Mesenchymal stem cell (in vitro differentiated cells and primary cell): ENCODE measurements at regions not wholly inside any gene's neighbourhood (a gene's known extent, or its start where the extent isn't known, plus 50 kb on each side); places are given as distances from the start of the nearest gene placed in this dataset.

ENCODE experiments used
- DNase-seq: peaks from one replicate; pipeline ENCODE4 v3.0.0-alpha.2; 2013
- H2AFZ ChIP-seq: one replicate; pipeline ENCODE4 v1.6.1; 2013; ENCODE audit warnings: low read depth, mild to moderate bottlenecking, control low read depth, inconsistent platforms, low read length, moderate library complexity
- H2AK5ac ChIP-seq: 2 replicates; pipeline ENCODE4 v1.6.1; 2013; ENCODE audit warnings: low read length, moderate library complexity, mild to moderate bottlenecking, inconsistent platforms; ENCODE audit not compliant: severe bottlenecking
- H2BK120ac ChIP-seq: one replicate; pipeline ENCODE4 v1.6.1; 2013; ENCODE audit warnings: low read depth, mild to moderate bottlenecking, inconsistent platforms, low read length, moderate library complexity
- H2BK12ac ChIP-seq, 2 experiments: one replicate each; pipeline ENCODE4 v1.6.1; 2013; ENCODE audit warnings: inconsistent platforms in 2 of 2, low read length in 2 of 2, mild to moderate bottlenecking in 2 of 2, moderate library complexity in 2 of 2, control low read depth in 1 of 2
- H2BK15ac ChIP-seq: one replicate; pipeline ENCODE4 v1.6.1; 2013; ENCODE audit warnings: mild to moderate bottlenecking, low read depth, inconsistent platforms; ENCODE audit not compliant: poor library complexity, severe bottlenecking
- H2BK5ac ChIP-seq: 2 replicates; pipeline ENCODE4 v1.6.1; 2013; ENCODE audit warnings: low read depth, mild to moderate bottlenecking, low read length, control low read depth, inconsistent platforms; ENCODE audit not compliant: poor library complexity, severe bottlenecking
- H3K14ac ChIP-seq, 2 experiments: one replicate each; pipeline ENCODE4 v1.6.1; 2013; ENCODE audit warnings: inconsistent platforms in 2 of 2, low read length in 2 of 2, control low read depth in 1 of 2, mild to moderate bottlenecking in 1 of 2, moderate library complexity in 1 of 2
- H3K18ac ChIP-seq, 2 experiments: one replicate each; pipeline ENCODE4 v1.6.1; 2013; ENCODE audit warnings: inconsistent platforms in 2 of 2, low read length in 2 of 2, control low read depth in 1 of 2, low read depth in 1 of 2, mild to moderate bottlenecking in 1 of 2
- H3K23ac ChIP-seq, 2 experiments: one replicate each; pipeline ENCODE4 v1.6.1; 2013; ENCODE audit warnings: inconsistent platforms in 2 of 2, low read length in 2 of 2, mild to moderate bottlenecking in 2 of 2, moderate library complexity in 2 of 2, control low read depth in 1 of 2
- H3K27ac ChIP-seq: 2 replicates; pipeline ENCODE4 v1.5.1; 2013; ENCODE audit warnings: mild to moderate bottlenecking, moderate library complexity, low read length, control low read depth, inconsistent platforms; ENCODE audit not compliant: poor library complexity, severe bottlenecking
- H3K27me3 ChIP-seq, 2 experiments: 2 replicates each; pipeline versions ENCODE4 v1.6.1 to v1.7.0; 2013; ENCODE audit warnings: low read length in 2 of 2, mild to moderate bottlenecking in 2 of 2, moderate library complexity in 2 of 2, control low read depth in 1 of 2, inconsistent platforms in 1 of 2; ENCODE audit not compliant: control insufficient read depth in 1 of 2, insufficient read depth in 1 of 2
- H3K36me3 ChIP-seq, 2 experiments: 2 replicates each; pipeline versions ENCODE4 v1.6.1 to v1.7.0; 2013; ENCODE audit warnings: low read length in 2 of 2, control low read depth in 1 of 2, inconsistent platforms in 1 of 2, low read depth in 1 of 2, mild to moderate bottlenecking in 1 of 2; ENCODE audit not compliant: insufficient read depth in 2 of 2, control insufficient read depth in 1 of 2
- H3K4ac ChIP-seq, 2 experiments: one replicate each; pipeline ENCODE4 v1.6.1; 2013; ENCODE audit warnings: inconsistent platforms in 2 of 2, low read length in 2 of 2, mild to moderate bottlenecking in 2 of 2, moderate library complexity in 2 of 2, control low read depth in 1 of 2, low read depth in 1 of 2
- H3K4me1 ChIP-seq: 2 replicates; pipeline ENCODE4 v1.6.1; 2013; ENCODE audit warnings: low read depth, low read length, control low read depth; ENCODE audit not compliant: control insufficient read depth, insufficient read depth
- H3K4me2 ChIP-seq: 2 replicates; pipeline ENCODE4 v1.6.1; 2013; ENCODE audit warnings: low read length, mild to moderate bottlenecking, inconsistent platforms; ENCODE audit not compliant: poor library complexity, severe bottlenecking
- H3K4me3 ChIP-seq, 2 experiments: 2 replicates each; pipeline versions ENCODE4 v1.5.1 to v1.7.0; 2013; ENCODE audit warnings: low read length in 2 of 2, mild to moderate bottlenecking in 2 of 2, control low read depth in 1 of 2, low read depth in 1 of 2; ENCODE audit not compliant: insufficient read depth in 1 of 2
- H3K79me1 ChIP-seq: replicated peaks from 2 replicates; pipeline ENCODE4 v1.6.1; 2013; ENCODE audit warnings: mild to moderate bottlenecking, control low read depth, low read length, inconsistent platforms; ENCODE audit not compliant: poor library complexity, severe bottlenecking
- H3K9ac ChIP-seq: 2 replicates; pipeline ENCODE4 v1.7.0; 2013; ENCODE audit warnings: mild to moderate bottlenecking, low read length, moderate library complexity
- H3K9me3 ChIP-seq: 2 replicates; pipeline ENCODE4 v1.7.0; 2013; ENCODE audit warnings: mild to moderate bottlenecking, low read length; ENCODE audit not compliant: control insufficient read depth
- H4K8ac ChIP-seq: one replicate; pipeline ENCODE4 v1.6.1; 2013; ENCODE audit warnings: inconsistent platforms, mild to moderate bottlenecking, low read length, moderate library complexity
- H4K91ac ChIP-seq: one replicate; pipeline ENCODE4 v1.6.1; 2013; ENCODE audit warnings: mild to moderate bottlenecking, low read length, inconsistent platforms
- WGBS: methylation state at CpG from one replicate; pipeline ENCODE4 v1.1.7; 2013; ENCODE audit warnings: mixed read lengths; 5-methylcytosine and 5-hydroxymethylcytosine counted together

DNA sequence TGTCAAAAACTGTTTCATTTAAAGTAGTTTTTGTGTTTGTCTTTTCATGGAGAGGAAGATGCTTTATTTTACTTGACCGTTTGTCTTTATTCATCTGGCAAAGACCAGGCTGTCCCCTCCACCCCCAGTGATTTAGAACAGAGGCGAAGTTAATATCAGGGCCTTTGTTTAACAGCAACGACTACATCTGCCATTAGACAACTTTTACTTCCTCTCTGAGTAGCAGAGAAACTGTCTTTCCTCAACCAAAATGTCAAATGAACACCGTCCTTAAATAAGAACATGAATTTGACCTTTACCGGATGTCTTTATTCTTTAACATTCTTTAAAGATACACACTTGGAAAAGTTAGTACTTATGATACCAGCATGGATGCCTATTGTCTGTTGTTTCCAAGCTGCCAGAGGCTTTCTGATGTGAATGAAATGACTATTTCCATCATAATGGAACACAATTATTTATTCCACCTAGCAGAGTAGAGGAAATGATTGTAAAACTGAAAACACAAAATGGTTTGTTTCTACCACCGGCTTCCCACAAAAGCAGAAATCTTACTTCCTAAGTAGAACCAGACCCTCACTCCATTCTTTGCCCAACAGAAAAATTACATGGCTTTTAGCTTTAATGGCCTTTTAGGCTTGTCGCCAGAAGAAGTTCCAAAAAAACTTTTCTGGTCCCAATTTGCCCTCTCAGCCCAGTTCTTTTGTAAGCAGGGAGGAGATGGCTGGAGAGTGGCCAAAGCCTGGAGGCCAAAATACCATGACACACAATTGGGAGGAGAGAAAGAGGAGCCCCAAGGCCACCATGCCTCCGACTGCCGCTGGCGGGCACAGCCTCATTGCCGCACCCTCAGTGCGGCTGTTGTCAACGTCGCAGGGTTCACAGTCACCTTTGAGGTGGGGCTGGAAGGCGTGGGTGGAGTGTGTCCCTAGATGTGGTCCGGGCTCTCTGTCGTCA is 168.5 kb downstream of the TEX36 start:
- H3K27ac ChIP-seq: no peak overlapping the region
- H3K14ac ChIP-seq: no peak overlapping the region
- no peak overlapping the region for H3K4me3 ChIP-seq
- no peak overlapping the region for H3K18ac ChIP-seq
- peaks cover 0 to 10% of the 10 kb centered on the region in 2 experiments for H3K27me3 ChIP-seq
- no peak overlapping the region for H2AK5ac ChIP-seq
- H2BK12ac ChIP-seq: no peak overlapping the region
- no peaks in the 10 kb centered on the region for H3K36me3 ChIP-seq
- DNase-seq: no peak
- H2BK5ac ChIP-seq: no peak overlapping the region
- 72% methylated on average over 15 of the region's 17 CpGs for WGBS
- H2BK120ac ChIP-seq: no peak overlapping the region
- no peak overlapping the region for H3K23ac ChIP-seq
- no peak overlapping the region for H4K8ac ChIP-seq
- no peak overlapping the region for H2BK15ac ChIP-seq
- peaks cover 4% of the 10 kb centered on the region for H3K9me3 ChIP-seq
- no peak overlapping the region for H3K4me2 ChIP-seq
- H3K9ac ChIP-seq: no peak overlapping the region
- H3K4ac ChIP-seq: no peak overlapping the region
- H2AFZ ChIP-seq: no peak overlapping the region
- H3K79me1 ChIP-seq: no peaks in the 10 kb centered on the region
- H4K91ac ChIP-seq: no peak overlapping the region
- H3K4me1 ChIP-seq: no peaks in the 10 kb centered on the region

DNA sequence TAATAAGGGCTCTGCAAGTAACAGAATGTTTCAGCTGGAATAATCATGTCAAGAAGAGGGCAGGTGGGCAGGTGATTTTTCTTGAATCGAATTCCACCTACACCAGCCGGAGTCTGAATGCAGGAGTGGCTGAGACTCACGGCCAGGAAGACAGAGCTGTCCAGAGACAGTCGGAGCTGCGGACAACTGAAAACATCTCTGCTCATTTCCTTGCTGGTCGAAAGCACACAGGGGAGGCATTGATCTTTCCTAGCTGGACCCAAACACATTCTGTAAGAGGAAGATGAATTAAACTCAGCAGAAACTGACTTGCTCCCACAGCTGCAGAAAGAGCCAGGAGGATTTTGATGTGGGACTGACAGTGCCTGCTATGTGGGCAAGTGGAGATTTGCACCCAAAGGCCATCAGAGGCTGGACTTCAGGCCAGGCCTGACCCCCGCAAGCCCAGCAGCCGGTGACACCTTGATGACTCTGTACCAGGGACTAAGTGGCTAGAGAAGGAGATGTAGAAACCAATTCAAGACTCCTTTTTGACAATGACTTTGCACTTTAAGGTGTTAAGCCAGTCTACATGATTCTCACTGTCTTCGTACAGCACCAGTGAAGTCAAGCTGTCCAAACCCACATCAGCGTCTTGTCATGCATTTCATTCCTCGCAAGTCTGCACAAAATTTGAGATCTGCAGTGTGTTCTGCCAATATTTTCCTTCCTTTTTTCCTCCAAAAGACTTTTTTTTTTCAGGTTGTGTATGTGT is 169.4 kb downstream of the TEX36 start:
- H4K8ac ChIP-seq: no peak overlapping the region
- no peak overlapping the region for H3K18ac ChIP-seq
- no peaks in the 10 kb centered on the region for H3K79me1 ChIP-seq
- H3K27me3 ChIP-seq: peaks cover 0 to 10% of the 10 kb centered on the region in 2 experiments
- H3K9ac ChIP-seq: no peak overlapping the region
- H3K4ac ChIP-seq: no peak overlapping the region
- no peak overlapping the region for H3K4me3 ChIP-seq
- H2BK120ac ChIP-seq: no peak overlapping the region
- H3K27ac ChIP-seq: no peak overlapping the region
- no peak overlapping the region for H3K23ac ChIP-seq
- DNase-seq: no peak
- H2AFZ ChIP-seq: no peak overlapping the region
- H3K4me2 ChIP-seq: no peak overlapping the region
- H3K4me1 ChIP-seq: no peaks in the 10 kb centered on the region
- no peak overlapping the region for H2BK12ac ChIP-seq
- WGBS: 73% methylated on average over 11 of the region's 11 CpGs
- no peaks in the 10 kb centered on the region for H3K36me3 ChIP-seq
- no peak overlapping the region for H3K14ac ChIP-seq
- no peak overlapping the region for H2BK15ac ChIP-seq
- no peak overlapping the region for H4K91ac ChIP-seq
- H2AK5ac ChIP-seq: no peak overlapping the region
- no peaks in the 10 kb centered on the region for H3K9me3 ChIP-seq
- H2BK5ac ChIP-seq: no peak overlapping the region

DNA sequence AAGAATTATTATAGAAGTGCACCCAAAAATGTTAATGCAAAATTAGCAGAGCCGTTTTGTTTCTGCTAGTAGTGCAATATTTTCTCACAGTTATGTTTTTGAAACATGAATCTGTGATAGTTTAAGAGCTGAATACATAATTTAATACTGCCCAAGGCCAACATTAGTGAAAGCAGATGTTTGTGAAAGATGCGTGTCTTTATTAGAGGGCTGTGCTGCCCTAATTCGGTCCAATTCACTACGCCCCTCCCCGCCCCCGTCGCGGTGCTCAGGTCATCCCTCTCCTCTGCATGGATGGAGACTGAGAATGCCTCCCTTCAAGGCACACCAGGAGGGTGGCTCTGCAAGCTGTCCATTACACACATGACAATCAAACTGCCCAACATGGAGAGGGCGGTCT is 172.0 kb downstream of the TEX36 start:
- Histone ChIP-seq H3K4me1 (no peaks in the 10 kb centered on the region), H3K18ac (no peak overlapping the region), H3K23ac (no peak overlapping the region), H3K4ac (no peak overlapping the region), H2BK120ac (no peak overlapping the region), H3K14ac (no peak overlapping the region), H3K4me2 (no peak overlapping the region), H2BK12ac (no peak overlapping the region), H3K27ac (no peak overlapping the region), H3K9me3 (no peaks in the 10 kb centered on the region), H3K36me3 (no peaks in the 10 kb centered on the region), H2AK5ac (no peak overlapping the region), H3K79me1 (no peaks in the 10 kb centered on the region), H2BK15ac (no peak overlapping the region), H2BK5ac (no peak overlapping the region), H2AFZ (no peak overlapping the region), H3K4me3 (no peak overlapping the region), H4K8ac (no peak overlapping the region), H3K9ac (no peak overlapping the region), H4K91ac (no peak overlapping the region), H3K27me3 (peaks cover 0 to 10% of the 10 kb centered on the region in 2 experiments)
- 96% methylated on average over 8 of the region's 9 CpGs for WGBS
- DNase-seq: no peak

DNA sequence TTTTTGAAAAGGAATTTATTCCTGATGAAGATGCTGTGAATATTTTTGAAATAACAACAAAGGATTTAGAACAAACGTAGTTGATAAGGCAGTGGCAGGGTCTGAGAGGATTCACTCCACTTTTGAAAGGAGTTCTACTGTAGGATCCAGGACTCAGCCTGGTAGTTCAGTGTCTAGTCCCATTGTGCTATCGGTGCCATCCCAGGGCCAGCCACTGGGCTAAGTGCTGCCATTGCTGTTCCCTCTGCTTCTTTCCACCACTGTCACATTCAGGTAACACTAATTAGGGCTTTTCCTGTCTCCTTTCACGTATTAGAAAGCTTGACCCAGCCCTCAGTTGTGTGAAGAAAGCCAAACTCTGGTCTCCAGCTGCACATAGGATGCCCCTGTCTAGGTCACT is 177.3 kb downstream of the TEX36 start:
- no peak overlapping the region for H3K4me3 ChIP-seq
- H4K91ac ChIP-seq: no peak overlapping the region
- H3K27me3 ChIP-seq: peaks cover 0 to 4% of the 10 kb centered on the region in 2 experiments
- no peak overlapping the region for H3K9ac ChIP-seq
- WGBS: 42% methylated on average over 3 of the region's 3 CpGs
- H3K4me1 ChIP-seq: no peaks in the 10 kb centered on the region
- H4K8ac ChIP-seq: no peak overlapping the region
- H3K4me2 ChIP-seq: no peak overlapping the region
- H2BK15ac ChIP-seq: no peak overlapping the region
- no peak overlapping the region for H3K23ac ChIP-seq
- no peak overlapping the region for H2AK5ac ChIP-seq
- H3K9me3 ChIP-seq: peaks cover 8% of the 10 kb centered on the region
- H3K18ac ChIP-seq: no peak overlapping the region
- H2AFZ ChIP-seq: no peak overlapping the region
- no peaks in the 10 kb centered on the region for H3K36me3 ChIP-seq
- DNase-seq: no peak
- no peak overlapping the region for H2BK5ac ChIP-seq
- no peak overlapping the region for H2BK12ac ChIP-seq
- no peak overlapping the region for H3K4ac ChIP-seq
- no peak overlapping the region for H2BK120ac ChIP-seq
- H3K14ac ChIP-seq: no peak overlapping the region
- H3K27ac ChIP-seq: no peak overlapping the region
- no peaks in the 10 kb centered on the region for H3K79me1 ChIP-seq
